ENCODE measurements at regions not wholly inside any gene's neighbourhood (a gene's known extent, or its start where the extent isn't known, plus 50 kb on each side); places are given as distances from the start of the nearest gene placed in this dataset.
A peak's percentile ranks its signal among the peaks of the same experiment; 100 is the strongest.

DNA sequence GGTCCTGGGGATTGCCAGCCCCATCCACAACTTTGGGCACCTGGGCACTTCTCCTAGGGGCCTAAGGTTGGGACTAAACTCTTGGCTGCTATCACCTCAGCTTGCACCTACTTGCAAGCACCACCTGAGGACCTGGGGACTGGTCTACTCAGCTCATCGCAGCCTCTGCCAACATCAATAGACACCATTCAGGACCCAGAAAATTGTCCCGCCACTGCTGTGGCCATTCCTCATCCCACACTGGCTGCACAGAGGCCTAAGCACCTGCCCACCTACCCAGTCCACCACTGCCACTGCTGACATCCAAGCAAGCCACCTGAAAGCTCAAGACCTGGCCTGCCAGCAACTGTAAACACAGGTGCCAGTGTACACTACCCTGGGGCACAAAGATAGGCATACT is 234.1 kb downstream of the STK31 start:
- Histone ChIP-seq H3K79me1 (ENCODE audit: low read depth, low read length) (no peaks in the 10 kb centered on the region), H3K4me1 (ENCODE audit: control insufficient read depth in 2 of 2, insufficient read depth in 1 of 2, low read depth in 1 of 2, low read length in 2 of 2) (no peaks in the 10 kb centered on the region), H3K4ac (ENCODE audit: low read length) (no peak overlapping the region), H4K91ac (ENCODE audit: low read depth, low read length, poor library complexity) (no peak overlapping the region), H2BK15ac (ENCODE audit: low read length) (no peak overlapping the region), H3K18ac (ENCODE audit: low read length) (no peak overlapping the region), H3K14ac (ENCODE audit: low read length) (no peak overlapping the region), H3K4me3 (ENCODE audit: low read length in 2 of 2) (peak overlapping the region in 1 of 2 donors; percentile 19), H3K27me3 (ENCODE audit: control insufficient read depth in 3 of 3, insufficient read depth in 3 of 3, low read depth in 1 of 3, low read length in 3 of 3) (no peaks in the 10 kb centered on the region), H2BK120ac (ENCODE audit: low read depth, low read length) (no peak overlapping the region), H3K23ac (ENCODE audit: low read depth, low read length, poor library complexity) (no peak overlapping the region), H2BK12ac (ENCODE audit: low read length) (no peak overlapping the region), H2AFZ (ENCODE audit: low read length) (no peak overlapping the region), H3K4me2 (ENCODE audit: insufficient read depth, low read length, poor library complexity, severe bottlenecking) (no peak overlapping the region), H3K9me3 (replicated peaks in 1 of 2; ENCODE audit: control insufficient read depth in 2 of 2, insufficient read depth in 1 of 2, low read depth in 1 of 2, low read length in 2 of 2) (no peaks in the 10 kb centered on the region), H2AK5ac (ENCODE audit: low read depth, low read length) (peak overlapping the region; percentile 6), H2BK5ac (ENCODE audit: low read length) (no peak overlapping the region), H3K9ac (ENCODE audit: low read depth, low read length, poor library complexity) (no peak overlapping the region), H4K8ac (ENCODE audit: low read depth, low read length) (no peak overlapping the region), H3K36me3 (replicated peaks in 1 of 2; ENCODE audit: control insufficient read depth in 2 of 2, insufficient read depth in 2 of 2, low read length in 2 of 2) (no peaks in the 10 kb centered on the region), H3K27ac (replicated peaks; ENCODE audit: low read length) (no peak overlapping the region)
- no CpG with 5 or more reads among the region's 2 CpGs for WGBS, 2 donors (ENCODE audit: extremely low coverage in 2 of 2, insufficient read length in 2 of 2, insufficient replicate concordance in 1 of 2)
- no peak for DNase-seq (ENCODE audit: low spot score)

DNA sequence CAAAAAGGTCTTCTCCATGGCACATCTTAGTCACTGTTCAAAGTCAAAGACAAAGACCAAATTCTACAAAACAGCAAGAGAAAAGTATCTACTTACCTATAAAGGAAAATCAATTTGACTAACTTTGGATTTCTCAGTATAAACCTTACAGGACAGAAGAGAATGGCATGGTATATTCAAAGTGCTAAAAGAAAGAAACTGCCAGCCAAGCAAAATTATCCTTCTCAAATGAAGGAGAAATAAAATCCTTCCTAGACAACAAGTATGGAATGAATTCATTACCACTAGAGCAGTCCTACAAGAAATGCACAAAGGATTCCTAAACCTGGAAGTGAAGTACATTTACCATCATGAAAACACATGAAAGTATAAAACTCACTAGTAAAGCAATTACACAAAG is 235.5 kb downstream of the STK31 start:
- Histone ChIP-seq H3K79me1 (ENCODE audit: low read depth, low read length) (no peaks in the 10 kb centered on the region), H3K23ac (ENCODE audit: low read depth, low read length, poor library complexity) (no peak overlapping the region), H2AFZ (ENCODE audit: low read length) (no peak overlapping the region), H3K4me3 (ENCODE audit: low read length in 2 of 2) (no peak overlapping the region), H2BK12ac (ENCODE audit: low read length) (no peak overlapping the region), H3K27ac (replicated peaks; ENCODE audit: low read length) (no peak overlapping the region), H3K9me3 (replicated peaks in 1 of 2; ENCODE audit: control insufficient read depth in 2 of 2, insufficient read depth in 1 of 2, low read depth in 1 of 2, low read length in 2 of 2) (no peaks in the 10 kb centered on the region), H2BK15ac (ENCODE audit: low read length) (no peak overlapping the region), H4K8ac (ENCODE audit: low read depth, low read length) (no peak overlapping the region), H3K27me3 (ENCODE audit: control insufficient read depth in 3 of 3, insufficient read depth in 3 of 3, low read depth in 1 of 3, low read length in 3 of 3) (no peaks in the 10 kb centered on the region), H3K9ac (ENCODE audit: low read depth, low read length, poor library complexity) (no peak overlapping the region), H3K14ac (ENCODE audit: low read length) (no peak overlapping the region), H2BK5ac (ENCODE audit: low read length) (no peak overlapping the region), H3K36me3 (replicated peaks in 1 of 2; ENCODE audit: control insufficient read depth in 2 of 2, insufficient read depth in 2 of 2, low read length in 2 of 2) (no peaks in the 10 kb centered on the region), H3K4me2 (ENCODE audit: insufficient read depth, low read length, poor library complexity, severe bottlenecking) (no peak overlapping the region), H2AK5ac (ENCODE audit: low read depth, low read length) (no peak overlapping the region), H4K91ac (ENCODE audit: low read depth, low read length, poor library complexity) (no peak overlapping the region), H3K4me1 (ENCODE audit: control insufficient read depth in 2 of 2, insufficient read depth in 1 of 2, low read depth in 1 of 2, low read length in 2 of 2) (no peaks in the 10 kb centered on the region), H3K18ac (ENCODE audit: low read length) (no peak overlapping the region), H2BK120ac (ENCODE audit: low read depth, low read length) (no peak overlapping the region), H3K4ac (ENCODE audit: low read length) (no peak overlapping the region)
- no peak for DNase-seq (ENCODE audit: low spot score)

DNA sequence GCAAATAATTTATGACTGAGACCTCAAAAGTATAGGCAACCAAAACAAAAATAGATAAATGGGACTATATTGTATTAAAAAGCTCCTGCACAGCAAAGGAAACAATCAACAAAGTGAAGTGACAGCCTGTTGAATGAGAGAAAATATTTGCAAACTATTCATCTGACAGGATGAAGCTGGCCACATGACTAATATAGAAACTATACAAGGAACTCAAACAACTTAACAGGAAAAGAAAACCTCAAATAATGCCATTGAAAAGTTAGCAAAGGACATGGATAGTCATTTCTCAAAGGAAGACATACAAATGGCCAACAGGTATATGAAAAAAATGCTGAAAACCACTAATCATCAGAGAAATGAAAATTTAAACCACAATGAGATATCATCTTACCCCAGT is 245.1 kb downstream of the STK31 start:
- Histone ChIP-seq H3K4ac (ENCODE audit: low read length) (no peak overlapping the region), H2BK5ac (ENCODE audit: low read length) (no peak overlapping the region), H2AFZ (ENCODE audit: low read length) (no peak overlapping the region), H4K91ac (ENCODE audit: low read depth, low read length, poor library complexity) (no peak overlapping the region), H4K8ac (ENCODE audit: low read depth, low read length) (no peak overlapping the region), H3K9ac (ENCODE audit: low read depth, low read length, poor library complexity) (no peak overlapping the region), H3K4me3 (ENCODE audit: low read length in 2 of 2) (no peak overlapping the region), H2BK120ac (ENCODE audit: low read depth, low read length) (no peak overlapping the region), H3K36me3 (replicated peaks in 1 of 2; ENCODE audit: control insufficient read depth in 2 of 2, insufficient read depth in 2 of 2, low read length in 2 of 2) (no peaks in the 10 kb centered on the region), H3K14ac (ENCODE audit: low read length) (no peak overlapping the region), H3K18ac (ENCODE audit: low read length) (no peak overlapping the region), H3K79me1 (ENCODE audit: low read depth, low read length) (no peaks in the 10 kb centered on the region), H2BK12ac (ENCODE audit: low read length) (no peak overlapping the region), H3K9me3 (replicated peaks in 1 of 2; ENCODE audit: control insufficient read depth in 2 of 2, insufficient read depth in 1 of 2, low read depth in 1 of 2, low read length in 2 of 2) (no peaks in the 10 kb centered on the region), H3K27ac (replicated peaks; ENCODE audit: low read length) (no peak overlapping the region), H3K23ac (ENCODE audit: low read depth, low read length, poor library complexity) (no peak overlapping the region), H3K4me2 (ENCODE audit: insufficient read depth, low read length, poor library complexity, severe bottlenecking) (no peak overlapping the region), H2AK5ac (ENCODE audit: low read depth, low read length) (no peak overlapping the region), H2BK15ac (ENCODE audit: low read length) (no peak overlapping the region), H3K27me3 (ENCODE audit: control insufficient read depth in 3 of 3, insufficient read depth in 3 of 3, low read depth in 1 of 3, low read length in 3 of 3) (no peaks in the 10 kb centered on the region), H3K4me1 (ENCODE audit: control insufficient read depth in 2 of 2, insufficient read depth in 1 of 2, low read depth in 1 of 2, low read length in 2 of 2) (peaks cover 8 to 12% of the 10 kb centered on the region in 2 donors)
- no peak for DNase-seq (ENCODE audit: low spot score)

DNA sequence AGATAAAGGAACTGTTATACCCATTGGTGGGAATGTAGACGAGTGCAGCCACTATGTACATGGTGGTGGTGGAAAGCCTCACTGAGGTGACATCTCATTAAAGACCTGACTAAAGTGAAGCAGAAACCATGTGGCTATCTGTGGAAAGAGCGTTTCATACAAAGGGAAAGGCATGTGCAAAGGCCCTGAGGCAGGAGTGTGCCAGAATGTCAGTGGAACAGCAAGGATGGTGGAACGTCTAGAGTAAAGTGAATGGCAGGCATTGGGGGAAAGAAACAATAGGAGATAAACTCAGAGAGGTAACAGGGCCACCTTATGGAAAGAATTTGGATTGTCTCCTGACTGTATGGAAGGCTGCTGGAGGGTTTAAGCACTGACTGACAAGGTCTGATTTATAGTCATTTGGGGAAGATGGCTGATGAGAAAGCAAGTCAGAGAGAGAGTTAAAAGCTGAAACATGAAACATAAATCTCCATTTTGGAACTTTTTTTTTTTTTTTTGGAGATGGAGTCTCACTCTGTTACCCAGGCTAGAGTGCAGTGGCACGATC is 245.7 kb downstream of the STK31 start:
- H2BK5ac ChIP-seq (ENCODE audit: low read length) = no peak overlapping the region
- no peaks in the 10 kb centered on the region for H3K27me3 ChIP-seq (ENCODE audit: control insufficient read depth in 3 of 3, insufficient read depth in 3 of 3, low read depth in 1 of 3, low read length in 3 of 3)
- no peak overlapping the region for H3K4me3 ChIP-seq (ENCODE audit: low read length in 2 of 2)
- no peak overlapping the region for H2BK15ac ChIP-seq (ENCODE audit: low read length)
- no peak overlapping the region for H3K9ac ChIP-seq (ENCODE audit: low read depth, low read length, poor library complexity)
- no peak for DNase-seq (ENCODE audit: low spot score)
- no CpG with 5 or more reads among the region's 4 CpGs for WGBS, 2 donors (ENCODE audit: extremely low coverage in 2 of 2, insufficient read length in 2 of 2, insufficient replicate concordance in 1 of 2)
- H2BK120ac ChIP-seq (ENCODE audit: low read depth, low read length) = no peak overlapping the region
- H3K23ac ChIP-seq (ENCODE audit: low read depth, low read length, poor library complexity) = no peak overlapping the region
- H3K9me3 ChIP-seq (replicated peaks in 1 of 2; ENCODE audit: control insufficient read depth in 2 of 2, insufficient read depth in 1 of 2, low read depth in 1 of 2, low read length in 2 of 2) = no peaks in the 10 kb centered on the region
- peaks cover 8 to 12% of the 10 kb centered on the region in 2 donors for H3K4me1 ChIP-seq (ENCODE audit: control insufficient read depth in 2 of 2, insufficient read depth in 1 of 2, low read depth in 1 of 2, low read length in 2 of 2)
- no peak overlapping the region for H2AFZ ChIP-seq (ENCODE audit: low read length)
- peak overlapping the region; percentile 14 for H3K14ac ChIP-seq (ENCODE audit: low read length)
- H3K18ac ChIP-seq (ENCODE audit: low read length) = no peak overlapping the region
- no peak overlapping the region for H3K4ac ChIP-seq (ENCODE audit: low read length)
- H4K91ac ChIP-seq (ENCODE audit: low read depth, low read length, poor library complexity) = no peak overlapping the region
- H2BK12ac ChIP-seq (ENCODE audit: low read length) = no peak overlapping the region
- no peaks in the 10 kb centered on the region for H3K36me3 ChIP-seq (replicated peaks in 1 of 2; ENCODE audit: control insufficient read depth in 2 of 2, insufficient read depth in 2 of 2, low read length in 2 of 2)
- H4K8ac ChIP-seq (ENCODE audit: low read depth, low read length) = no peak overlapping the region
- no peaks in the 10 kb centered on the region for H3K79me1 ChIP-seq (ENCODE audit: low read depth, low read length)
- H3K27ac ChIP-seq (replicated peaks; ENCODE audit: low read length) = no peak overlapping the region
- H2AK5ac ChIP-seq (ENCODE audit: low read depth, low read length) = no peak overlapping the region
- H3K4me2 ChIP-seq (ENCODE audit: insufficient read depth, low read length, poor library complexity, severe bottlenecking) = no peak overlapping the region
